DND-41 (cell line): ENCODE measurements at regions not wholly inside any gene's neighbourhood (a gene's known extent, or its start where the extent isn't known, plus 50 kb on each side); places are given as distances from the start of the nearest gene placed in this dataset.

Source experiments
- EZH2 ChIP-seq: IDR thresholded peaks from 3 replicates; pipeline ENCODE4 v1.6.1; 2012; ENCODE audit warnings: borderline replicate concordance, low read depth, mild to moderate bottlenecking, moderate library complexity, low read length, inconsistent platforms; ENCODE audit not compliant: severe bottlenecking
- TF ChIP-seq, protein P1 (sequence below): IDR thresholded peaks from 2 replicates; pipeline ENCODE4 v1.5.1; 2012; ENCODE audit warnings: borderline replicate concordance, low read length, moderate library complexity, mild to moderate bottlenecking; ENCODE audit not compliant: poor library complexity, severe bottlenecking; ENCODE audit errors: extremely low read depth

DNA sequence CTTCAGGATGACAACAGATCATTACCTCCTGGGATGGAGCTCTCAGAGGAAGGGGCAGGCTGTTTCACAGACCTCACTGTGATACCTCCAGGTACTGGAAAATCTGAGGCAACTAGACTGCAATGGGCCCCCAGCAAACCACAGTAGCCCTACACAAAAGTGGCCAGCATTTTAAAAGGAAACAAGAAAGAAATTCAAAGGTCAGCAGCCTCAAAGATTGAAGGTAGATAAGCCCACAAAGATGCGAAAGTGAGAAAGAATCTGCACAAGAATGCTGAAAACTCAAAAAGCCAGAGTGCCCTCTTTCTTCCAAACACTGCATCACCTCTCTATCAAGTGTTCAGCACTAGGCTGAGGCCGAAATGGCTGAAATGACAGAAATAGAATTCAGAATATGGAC, 499.5 kb upstream of the CHAC2 start:
- TF ChIP-seq, protein P1, sequence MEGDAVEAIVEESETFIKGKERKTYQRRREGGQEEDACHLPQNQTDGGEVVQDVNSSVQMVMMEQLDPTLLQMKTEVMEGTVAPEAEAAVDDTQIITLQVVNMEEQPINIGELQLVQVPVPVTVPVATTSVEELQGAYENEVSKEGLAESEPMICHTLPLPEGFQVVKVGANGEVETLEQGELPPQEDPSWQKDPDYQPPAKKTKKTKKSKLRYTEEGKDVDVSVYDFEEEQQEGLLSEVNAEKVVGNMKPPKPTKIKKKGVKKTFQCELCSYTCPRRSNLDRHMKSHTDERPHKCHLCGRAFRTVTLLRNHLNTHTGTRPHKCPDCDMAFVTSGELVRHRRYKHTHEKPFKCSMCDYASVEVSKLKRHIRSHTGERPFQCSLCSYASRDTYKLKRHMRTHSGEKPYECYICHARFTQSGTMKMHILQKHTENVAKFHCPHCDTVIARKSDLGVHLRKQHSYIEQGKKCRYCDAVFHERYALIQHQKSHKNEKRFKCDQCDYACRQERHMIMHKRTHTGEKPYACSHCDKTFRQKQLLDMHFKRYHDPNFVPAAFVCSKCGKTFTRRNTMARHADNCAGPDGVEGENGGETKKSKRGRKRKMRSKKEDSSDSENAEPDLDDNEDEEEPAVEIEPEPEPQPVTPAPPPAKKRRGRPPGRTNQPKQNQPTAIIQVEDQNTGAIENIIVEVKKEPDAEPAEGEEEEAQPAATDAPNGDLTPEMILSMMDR: peak; percentile 44
- no peak for TF ChIP-seq EZH2
